HEK293 (cell line): ENCODE measurements at regions not wholly inside any gene's neighbourhood (a gene's known extent, or its start where the extent isn't known, plus 50 kb on each side); places are given as distances from the start of the nearest gene placed in this dataset.

ENCODE experiments used
- CTCF ChIA-PET: fragments of 350-600 bp; formaldehyde crosslinking; extraction: SDS; loops from one replicate; lab custom pipeline; 2021; ENCODE audit warnings: antibody characterized with exemption; lab: Yijun Ruan, JAX
- POLR2A ChIA-PET: fragments of 300-600 bp; formaldehyde crosslinking; extraction: SDS; loops from one replicate; lab custom pipeline; 2020; ENCODE audit warnings: antibody characterized with exemption, inconsistent platforms; lab: Yijun Ruan, JAX
- H3K27ac ChIP-seq: fragments of 200-500 bp; sonication (Bioruptor generic); 2 replicates; pipeline ENCODE4 v1.5.1; 2014; ENCODE audit warnings: low read depth, low read length, control low read depth, inconsistent platforms; ENCODE audit errors: extremely low read depth
- H3K36me3 ChIP-seq, 2 experiments: fragments of 200-500 bp in 1 of 2; sonication (Bioruptor generic) in 1 of 2; 1 replicate in 1 of 2; 2 replicates in 1 of 2; pipeline ENCODE4 v1.5.1; 2014 to 2017; ENCODE audit warnings: inconsistent platforms in 2 of 2, low read length in 2 of 2; ENCODE audit not compliant: control insufficient read depth in 2 of 2, insufficient read depth in 1 of 2
- H3K4me1 ChIP-seq: fragments of 200-500 bp; sonication (Bioruptor generic); 2 replicates; pipeline ENCODE4 v1.5.1; 2014; ENCODE audit warnings: mild to moderate bottlenecking, low read length, inconsistent platforms; ENCODE audit not compliant: control insufficient read depth, insufficient read depth
- H3K4me3 ChIP-seq: 2 replicates; pipeline ENCODE4 v1.5.1; 2011; ENCODE audit warnings: low read depth, mild to moderate bottlenecking, control low read depth, low read length, moderate library complexity
- H3K9me3 ChIP-seq: fragments of 200-500 bp; sonication (Bioruptor generic); 2 replicates; pipeline ENCODE4 v1.5.1; 2014; ENCODE audit warnings: low read depth, low read length, inconsistent platforms; ENCODE audit not compliant: control insufficient read depth, insufficient read depth
- AEBP2 ChIP-seq: fragments of 450-650 bp; formaldehyde crosslinking; IDR thresholded peaks from 2 replicates; pipeline ENCODE4 v1.5.1; 2016; ENCODE audit warnings: missing biosample characterization, missing genetic modification characterization, borderline replicate concordance
- MEIS1 ChIP-seq: sonication (generic); formaldehyde crosslinking; IDR thresholded peaks from 2 replicates; pipeline ENCODE4 v1.8.1; 2022; ENCODE audit warnings: missing genetic modification reagents, mild to moderate bottlenecking, borderline replicate concordance
- REPIN1 ChIP-seq: fragments of 450-650 bp; formaldehyde crosslinking; IDR thresholded peaks from 2 replicates; pipeline ENCODE4 v1.5.1; 2017; ENCODE audit warnings: missing biosample characterization, missing genetic modification characterization, low read depth
- ZBTB10 ChIP-seq: fragments of 450-650 bp; formaldehyde crosslinking; IDR thresholded peaks from 2 replicates; pipeline ENCODE4 v1.5.1; 2016; ENCODE audit warnings: missing biosample characterization, missing genetic modification characterization
- ZNF121 ChIP-seq: fragments of 450-650 bp; formaldehyde crosslinking; IDR thresholded peaks from 2 replicates; pipeline ENCODE4 v1.5.1; 2016; ENCODE audit warnings: missing biosample characterization, missing genetic modification characterization
- ZNF174 ChIP-seq: fragments of 450-650 bp; formaldehyde crosslinking; IDR thresholded peaks from 2 replicates; pipeline ENCODE4 v1.5.0; 2017; ENCODE audit warnings: missing biosample characterization, mild to moderate bottlenecking, missing genetic modification characterization
- ZNF202 ChIP-seq: fragments of 450-650 bp; formaldehyde crosslinking; IDR thresholded peaks from 2 replicates; pipeline ENCODE4 v1.5.1; 2016; ENCODE audit warnings: missing biosample characterization, missing genetic modification characterization, borderline replicate concordance
- ZNF274 ChIP-seq, 2 experiments: fragments of 200-500 bp in 1 of 2; fragments of 450-650 bp in 1 of 2; sonication (Bioruptor generic) in 1 of 2; formaldehyde crosslinking in 1 of 2; IDR thresholded peaks; 2 replicates each; pipeline versions ENCODE4 v1.5.1 to v1.6.1; 2014 to 2016; ENCODE audit warnings: borderline replicate concordance in 1 of 2, inconsistent platforms in 1 of 2, low read length in 1 of 2, missing biosample characterization in 1 of 2, missing genetic modification characterization in 1 of 2
- ZNF488 ChIP-seq: fragments of 450-650 bp; formaldehyde crosslinking; IDR thresholded peaks from 2 replicates; pipeline ENCODE4 v1.5.1; 2016; ENCODE audit warnings: missing biosample characterization, missing genetic modification characterization
- ZNF501 ChIP-seq: fragments of 450-650 bp; formaldehyde crosslinking; IDR thresholded peaks from 2 replicates; pipeline ENCODE4 v1.5.1; 2016; ENCODE audit warnings: missing biosample characterization, missing genetic modification characterization
- ZNF544 ChIP-seq: fragments of 450-650 bp; formaldehyde crosslinking; IDR thresholded peaks from 2 replicates; pipeline ENCODE4 v1.5.0; 2017; ENCODE audit warnings: missing biosample characterization, missing genetic modification characterization
- ZNF560 ChIP-seq: fragments of 450-650 bp; formaldehyde crosslinking; IDR thresholded peaks from 2 replicates; pipeline ENCODE4 v1.5.1; 2017; ENCODE audit warnings: missing biosample characterization, missing genetic modification characterization, borderline replicate concordance
- ZNF670 ChIP-seq: fragments of 450-650 bp; formaldehyde crosslinking; IDR thresholded peaks from 2 replicates; pipeline ENCODE4 v1.5.1; 2016; ENCODE audit warnings: missing biosample characterization, missing genetic modification characterization, low read depth
- ZNF677 ChIP-seq: fragments of 450-650 bp; IDR thresholded peaks from 2 replicates; pipeline ENCODE4 v1.5.0; 2018; ENCODE audit warnings: missing biosample characterization, mild to moderate bottlenecking, missing genetic modification characterization, moderate library complexity
- ZNF768 ChIP-seq: fragments of 450-650 bp; formaldehyde crosslinking; IDR thresholded peaks from 2 replicates; pipeline ENCODE4 v1.5.1; 2018; ENCODE audit warnings: missing biosample characterization, mild to moderate bottlenecking, missing genetic modification characterization
- TF ChIP-seq, protein P1 (sequence below): fragments of 450-650 bp; formaldehyde crosslinking; IDR thresholded peaks from 2 replicates; pipeline ENCODE4 v1.5.1; 2016; ENCODE audit warnings: missing biosample characterization, missing genetic modification characterization

DNA sequence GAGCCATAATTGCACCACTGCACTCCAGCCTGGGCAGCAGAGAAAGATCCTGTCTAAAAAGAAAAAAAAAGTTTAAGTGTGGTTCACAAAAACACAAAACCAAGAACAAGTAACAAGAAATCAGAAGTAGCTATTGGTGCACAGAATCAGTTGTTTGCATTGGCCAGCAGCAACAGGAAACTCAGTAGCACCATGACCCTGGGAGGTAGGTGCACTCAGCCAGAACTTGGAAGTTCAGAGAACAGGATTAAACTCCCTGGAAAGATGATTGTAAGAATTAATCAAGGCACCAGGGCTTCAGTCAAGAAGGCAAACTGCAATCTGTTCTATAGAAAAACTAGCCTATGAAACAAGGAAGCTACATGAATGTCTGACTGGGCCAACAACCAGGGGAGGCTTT, 267.9 kb downstream of the COL12A1 start (continued):
- TF ChIP-seq ZBTB10 = no peak
- no peak for TF ChIP-seq ZNF768
- no peak for TF ChIP-seq ZNF677 (tag by site-specific recombination)
- TF ChIP-seq ZNF560 = no peak
- no peak for TF ChIP-seq ZNF501 (tag by site-specific recombination)
- no peak for TF ChIP-seq MEIS1 (CRISPR knock-in tag)

DNA sequence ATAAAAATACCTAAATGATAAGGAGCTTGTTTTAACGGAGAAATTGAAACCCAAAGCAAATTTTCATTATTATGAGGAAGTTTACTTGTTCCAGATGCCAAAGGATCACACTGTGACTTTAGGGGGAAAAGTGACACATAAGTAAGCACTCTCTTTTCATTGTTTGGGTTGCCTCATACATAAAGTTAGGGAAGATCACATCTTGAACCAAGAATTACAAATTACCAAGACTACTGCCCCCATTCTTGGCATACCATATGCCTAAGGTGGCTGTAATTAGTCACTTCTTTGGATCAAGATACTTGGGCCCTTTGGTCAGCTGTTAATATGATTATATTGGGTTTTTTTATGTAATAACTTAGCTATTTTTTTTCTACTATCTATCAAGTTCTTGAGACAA, 269.0 kb downstream of the COL12A1 start:
- Histone ChIP-seq H3K9me3 (no peaks in the 10 kb centered on the region), H3K27ac (no peak overlapping the region), H3K36me3 (no peaks in the 10 kb centered on the region), H3K4me1 (no peaks in the 10 kb centered on the region), H3K4me3 (no peak overlapping the region)
- TF ChIP-seq ZNF544 (tag by site-specific recombination) (no peak), ZNF670 (tag by site-specific recombination) (no peak), ZNF121 (tag by site-specific recombination) (no peak), REPIN1 (no peak), ZNF488 (no peak), ZNF174 (no peak), AEBP2 (no peak), ZNF274 (IDR thresholded peaks at IDR 0.05; ENCODE audit: low read length) (no peak), ZNF274 (tag by site-specific recombination; IDR thresholded peaks at IDR 0.05; ENCODE audit: borderline replicate concordance) (no peak), ZNF202 (no peak)
- TF ChIP-seq, protein P1, sequence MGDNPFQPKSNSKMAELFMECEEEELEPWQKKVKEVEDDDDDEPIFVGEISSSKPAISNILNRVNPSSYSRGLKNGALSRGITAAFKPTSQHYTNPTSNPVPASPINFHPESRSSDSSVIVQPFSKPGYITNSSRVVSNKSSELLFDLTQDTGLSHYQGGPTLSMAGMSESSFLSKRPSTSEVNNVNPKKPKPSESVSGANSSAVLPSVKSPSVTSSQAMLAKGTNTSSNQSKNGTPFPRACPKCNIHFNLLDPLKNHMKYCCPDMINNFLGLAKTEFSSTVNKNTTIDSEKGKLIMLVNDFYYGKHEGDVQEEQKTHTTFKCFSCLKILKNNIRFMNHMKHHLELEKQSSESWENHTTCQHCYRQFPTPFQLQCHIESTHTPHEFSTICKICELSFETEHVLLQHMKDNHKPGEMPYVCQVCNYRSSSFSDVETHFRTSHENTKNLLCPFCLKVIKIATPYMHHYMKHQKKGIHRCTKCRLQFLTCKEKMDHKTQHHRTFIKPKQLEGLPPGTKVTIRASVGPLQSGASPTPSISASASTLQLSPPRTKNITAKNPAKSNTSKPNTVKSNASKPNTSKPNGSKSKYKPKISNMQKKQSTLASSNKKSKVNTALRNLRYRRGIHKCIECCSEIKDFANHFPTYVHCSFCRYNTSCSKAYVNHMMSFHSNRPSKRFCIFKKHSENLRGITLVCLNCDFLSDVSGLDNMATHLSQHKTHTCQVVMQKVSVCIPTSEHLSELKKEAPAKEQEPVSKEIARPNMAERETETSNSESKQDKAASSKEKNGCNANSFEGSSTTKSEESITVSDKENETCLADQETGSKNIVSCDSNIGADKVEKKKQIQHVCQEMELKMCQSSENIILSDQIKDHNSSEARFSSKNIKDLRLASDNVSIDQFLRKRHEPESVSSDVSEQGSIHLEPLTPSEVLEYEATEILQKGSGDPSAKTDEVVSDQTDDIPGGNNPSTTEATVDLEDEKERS (tag by site-specific recombination) = no peak
- CTCF ChIA-PET = interaction anchor here (1.2 to 2.7 kb wide), 2 partner anchors 212 to 273 kb away, joined by 3 to 12 read pairs; no protein-coding TSS in a partner anchor
- POLR2A ChIA-PET = no interaction called here
